ENCODE measurements at regions not wholly inside any gene's neighbourhood (a gene's known extent, or its start where the extent isn't known, plus 50 kb on each side); places are given as distances from the start of the nearest gene placed in this dataset.

GRCh38 chrX:107507093-107507743, 57.8 kb downstream of the FRMPD3 start:
- Histone ChIP-seq H3K4me2 (ENCODE audit: low read length) (no peak overlapping the region), H2AFZ (peak overlapping the region; percentile 42), H3K4me1 (no peaks in the 10 kb centered on the region), H3K9ac (no peak overlapping the region), H3K27me3 (ENCODE audit: control insufficient read depth, insufficient read depth, low read length) (no peaks in the 10 kb centered on the region), H3K79me2 (no peaks in the 10 kb centered on the region), H3K27ac (no peak overlapping the region), H3K4me3 (ENCODE audit: low read depth, low read length) (no peak overlapping the region), H3K36me3 (ENCODE audit: control insufficient read depth, insufficient read depth, low read length) (no peaks in the 10 kb centered on the region), H3K9me3 (ENCODE audit: control insufficient read depth, low read length) (no peaks in the 10 kb centered on the region)
- TF ChIP-seq, protein P1, sequence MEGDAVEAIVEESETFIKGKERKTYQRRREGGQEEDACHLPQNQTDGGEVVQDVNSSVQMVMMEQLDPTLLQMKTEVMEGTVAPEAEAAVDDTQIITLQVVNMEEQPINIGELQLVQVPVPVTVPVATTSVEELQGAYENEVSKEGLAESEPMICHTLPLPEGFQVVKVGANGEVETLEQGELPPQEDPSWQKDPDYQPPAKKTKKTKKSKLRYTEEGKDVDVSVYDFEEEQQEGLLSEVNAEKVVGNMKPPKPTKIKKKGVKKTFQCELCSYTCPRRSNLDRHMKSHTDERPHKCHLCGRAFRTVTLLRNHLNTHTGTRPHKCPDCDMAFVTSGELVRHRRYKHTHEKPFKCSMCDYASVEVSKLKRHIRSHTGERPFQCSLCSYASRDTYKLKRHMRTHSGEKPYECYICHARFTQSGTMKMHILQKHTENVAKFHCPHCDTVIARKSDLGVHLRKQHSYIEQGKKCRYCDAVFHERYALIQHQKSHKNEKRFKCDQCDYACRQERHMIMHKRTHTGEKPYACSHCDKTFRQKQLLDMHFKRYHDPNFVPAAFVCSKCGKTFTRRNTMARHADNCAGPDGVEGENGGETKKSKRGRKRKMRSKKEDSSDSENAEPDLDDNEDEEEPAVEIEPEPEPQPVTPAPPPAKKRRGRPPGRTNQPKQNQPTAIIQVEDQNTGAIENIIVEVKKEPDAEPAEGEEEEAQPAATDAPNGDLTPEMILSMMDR (IDR thresholded peaks at IDR 0.05) = no peak

DNA sequence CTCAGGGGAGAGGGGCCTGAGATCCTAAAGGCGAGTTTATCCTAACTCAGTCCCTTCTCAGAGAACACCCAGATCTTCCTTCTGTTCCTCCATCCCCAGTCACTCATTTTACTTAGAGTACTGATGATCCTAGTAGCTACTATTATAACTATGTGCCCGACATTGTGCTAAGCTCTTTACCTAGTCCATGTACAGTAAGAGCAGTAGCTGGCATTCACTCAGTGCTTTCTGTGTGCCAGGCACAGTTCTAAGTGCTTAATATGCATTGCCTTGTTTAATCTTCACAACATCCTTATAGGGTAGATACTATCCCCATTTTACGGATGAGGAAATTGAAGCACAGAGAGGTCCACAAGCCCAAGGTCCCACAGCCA, 58.3 kb downstream of the FRMPD3 start:
- Histone ChIP-seq H3K27ac (no peak overlapping the region), H3K9me3 (ENCODE audit: control insufficient read depth, low read length) (no peaks in the 10 kb centered on the region), H2AFZ (no peak overlapping the region), H3K4me2 (ENCODE audit: low read length) (no peak overlapping the region), H3K9ac (no peak overlapping the region), H3K4me1 (no peaks in the 10 kb centered on the region), H3K79me2 (no peaks in the 10 kb centered on the region), H3K4me3 (ENCODE audit: low read depth, low read length) (no peak overlapping the region), H3K36me3 (ENCODE audit: control insufficient read depth, insufficient read depth, low read length) (no peaks in the 10 kb centered on the region), H3K27me3 (ENCODE audit: control insufficient read depth, insufficient read depth, low read length) (no peaks in the 10 kb centered on the region)
- TF ChIP-seq, protein P1 (IDR thresholded peaks at IDR 0.05) = no peak

DNA sequence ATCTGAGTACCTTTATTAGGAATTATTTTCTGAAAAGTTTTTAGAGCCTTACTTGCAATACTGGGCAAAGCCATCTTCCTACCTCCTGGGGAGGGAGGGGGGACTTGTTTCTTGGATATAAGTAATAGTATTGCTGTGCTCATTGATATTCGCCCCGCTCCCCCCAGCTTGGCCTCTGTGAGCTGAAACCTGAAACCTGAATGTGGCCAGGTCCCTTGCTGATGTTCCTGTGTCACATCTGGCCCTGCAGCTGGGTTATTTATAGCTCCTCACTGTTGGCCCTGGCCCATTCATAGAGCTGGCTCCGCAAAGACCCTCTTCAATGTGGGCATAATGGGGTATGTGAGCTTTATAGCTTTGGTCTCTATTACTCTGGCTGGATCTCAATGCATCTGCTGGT, 59.5 kb downstream of the FRMPD3 start:
- TF ChIP-seq, protein P1 (IDR thresholded peaks at IDR 0.05) = no peak
- Histone ChIP-seq H3K36me3 (ENCODE audit: control insufficient read depth, insufficient read depth, low read length) (no peaks in the 10 kb centered on the region), H3K4me3 (ENCODE audit: low read depth, low read length) (no peak overlapping the region), H3K27ac (no peak overlapping the region), H3K9ac (no peak overlapping the region), H3K4me1 (no peaks in the 10 kb centered on the region), H3K9me3 (ENCODE audit: control insufficient read depth, low read length) (no peaks in the 10 kb centered on the region), H3K79me2 (no peaks in the 10 kb centered on the region), H3K4me2 (ENCODE audit: low read length) (no peak overlapping the region), H2AFZ (no peak overlapping the region), H3K27me3 (ENCODE audit: control insufficient read depth, insufficient read depth, low read length) (no peaks in the 10 kb centered on the region)

DNA sequence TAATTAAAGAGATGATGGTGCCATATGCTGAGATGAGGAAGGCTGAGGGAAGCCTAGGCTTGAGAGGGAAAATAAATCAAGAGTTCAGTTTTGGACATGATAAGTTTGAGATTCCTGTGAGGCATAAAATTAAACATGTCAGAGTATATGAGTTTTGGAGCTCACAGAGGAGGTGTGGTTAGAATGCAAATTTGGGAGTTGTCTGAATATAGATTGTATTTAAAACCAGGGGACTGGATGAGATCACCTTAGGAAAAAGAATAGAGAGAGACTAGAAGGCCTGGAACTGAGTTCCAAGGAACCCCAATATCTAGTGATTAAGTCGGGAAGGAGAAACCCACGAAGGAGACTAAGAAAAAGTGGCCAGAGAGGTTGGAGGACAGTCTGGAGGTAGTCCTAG, 65.5 kb downstream of the FRMPD3 start:
- Histone ChIP-seq H3K27ac (no peak overlapping the region), H3K36me3 (ENCODE audit: control insufficient read depth, insufficient read depth, low read length) (no peaks in the 10 kb centered on the region), H3K4me3 (ENCODE audit: low read depth, low read length) (no peak overlapping the region), H3K4me1 (no peaks in the 10 kb centered on the region), H3K27me3 (ENCODE audit: control insufficient read depth, insufficient read depth, low read length) (no peaks in the 10 kb centered on the region), H3K4me2 (ENCODE audit: low read length) (no peak overlapping the region), H3K9ac (no peak overlapping the region), H2AFZ (no peak overlapping the region), H3K79me2 (no peaks in the 10 kb centered on the region), H3K9me3 (ENCODE audit: control insufficient read depth, low read length) (no peaks in the 10 kb centered on the region)
- TF ChIP-seq, protein P1 (IDR thresholded peaks at IDR 0.05) = no peak

DNA sequence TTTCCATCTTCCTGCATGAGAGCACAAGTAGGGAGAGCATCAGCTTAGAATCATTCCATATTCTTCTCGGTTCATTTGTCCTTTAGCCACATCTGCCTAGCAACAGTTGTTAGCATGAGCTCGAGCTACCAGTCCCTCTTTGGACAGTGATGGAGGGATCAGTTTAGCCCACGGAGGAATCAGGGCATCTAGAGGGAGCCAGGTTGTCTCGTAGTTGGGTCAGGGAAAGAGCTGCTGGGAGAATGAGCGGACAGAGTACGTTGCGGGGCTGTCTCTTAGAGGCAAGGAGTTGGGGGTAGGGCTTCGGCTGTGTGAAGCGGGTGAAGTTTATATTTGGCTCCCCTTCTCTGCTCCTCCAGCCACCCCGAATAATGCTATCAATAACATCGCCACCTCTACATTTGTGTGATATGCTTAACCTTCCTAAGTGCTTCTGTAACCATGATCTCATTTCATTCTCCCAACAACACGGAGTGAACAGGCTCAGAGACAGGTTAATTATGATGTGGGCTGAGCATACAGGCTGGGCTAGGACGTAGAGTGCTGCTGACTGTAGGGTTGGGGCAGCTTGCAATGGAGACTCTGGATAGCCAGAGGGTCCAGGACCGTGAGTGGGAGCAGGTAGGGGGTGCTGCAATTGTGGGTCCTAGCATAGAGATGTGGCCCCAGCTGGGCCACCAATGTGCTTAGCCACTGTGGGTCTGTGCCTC, 72.6 kb downstream of the FRMPD3 start:
- no peak overlapping the region for H3K4me2 ChIP-seq (ENCODE audit: low read length)
- no peaks in the 10 kb centered on the region for H3K9me3 ChIP-seq (ENCODE audit: control insufficient read depth, low read length)
- H3K4me3 ChIP-seq (ENCODE audit: low read depth, low read length) = no peak overlapping the region
- H3K4me1 ChIP-seq = no peaks in the 10 kb centered on the region
- no peaks in the 10 kb centered on the region for H3K27me3 ChIP-seq (ENCODE audit: control insufficient read depth, insufficient read depth, low read length)
- no peak overlapping the region for H2AFZ ChIP-seq
- H3K9ac ChIP-seq = no peak overlapping the region
- no peak overlapping the region for H3K27ac ChIP-seq
- TF ChIP-seq, protein P1 (IDR thresholded peaks at IDR 0.05) = no peak
- no peaks in the 10 kb centered on the region for H3K36me3 ChIP-seq (ENCODE audit: control insufficient read depth, insufficient read depth, low read length)
- no peaks in the 10 kb centered on the region for H3K79me2 ChIP-seq

Measured in parathyroid adenoma (tissue), 2 donors.